ENCODE measurements at regions not wholly inside any gene's neighbourhood (a gene's known extent, or its start where the extent isn't known, plus 50 kb on each side); places are given as distances from the start of the nearest gene placed in this dataset.
A peak's percentile ranks its signal among the peaks of the same experiment; 100 is the strongest.

- H3K4me1 ChIP-seq (ENCODE audit: low read length) = no peaks in the 10 kb centered on the region
- no peak overlapping the region for H3K9ac ChIP-seq (ENCODE audit: low read length)
- no peak overlapping the region for H2AFZ ChIP-seq (ENCODE audit: low read length)
- H3K79me2 ChIP-seq (ENCODE audit: low read length) = no peaks in the 10 kb centered on the region
- TF ChIP-seq EZH2phosphoT487 (IDR thresholded peaks at IDR 0.05; ENCODE audit: low read length) (no peak), CTCF (IDR thresholded peaks at IDR 0.05; ENCODE audit: low read length) (no peak), EZH2 (optimal IDR thresholded peaks at IDR 0.05; ENCODE audit: low read depth, low read length) (no peak)
- H3K4me3 ChIP-seq (ENCODE audit: low read length) = no peak overlapping the region
- DNase-seq = no peak
- no peaks in the 10 kb centered on the region for H3K9me2 ChIP-seq (replicated peaks; ENCODE audit: insufficient read depth, low read length)
- H3K27ac ChIP-seq (ENCODE audit: low read length) = no peak overlapping the region
- H3F3A ChIP-seq (ENCODE audit: insufficient read depth, low read length) = no peaks in the 10 kb centered on the region
- H3K9me3 ChIP-seq (replicated peaks; ENCODE audit: insufficient read depth, low read length) = no peaks in the 10 kb centered on the region
- H3K36me3 ChIP-seq (replicated peaks; ENCODE audit: insufficient read depth, low read length) = no peaks in the 10 kb centered on the region
- H3K27me3 ChIP-seq (replicated peaks; ENCODE audit: insufficient read depth, low read length) = no peaks in the 10 kb centered on the region
- H3K4me2 ChIP-seq (ENCODE audit: low read depth, low read length) = no peak overlapping the region
- no peaks in the 10 kb centered on the region for H4K20me1 ChIP-seq (ENCODE audit: insufficient read depth, low read length)
Measured at GRCh38 chr3:82001276-82001923, 240.0 kb upstream of the GBE1 start.

GRCh38 chr3:82000773-82001172 lies 239.3 kb upstream of the GBE1 start:
- no peaks in the 10 kb centered on the region for H3K79me2 ChIP-seq (ENCODE audit: low read length)
- no peak overlapping the region for H3K9ac ChIP-seq (ENCODE audit: low read length)
- DNase-seq = peak; percentile 17
- H3K9me3 ChIP-seq (replicated peaks; ENCODE audit: insufficient read depth, low read length) = no peaks in the 10 kb centered on the region
- no peak overlapping the region for H3K4me2 ChIP-seq (ENCODE audit: low read depth, low read length)
- no peak for TF ChIP-seq CTCF (IDR thresholded peaks at IDR 0.05; ENCODE audit: low read length)
- TF ChIP-seq EZH2 (optimal IDR thresholded peaks at IDR 0.05; ENCODE audit: low read depth, low read length) = no peak
- no peaks in the 10 kb centered on the region for H3K9me2 ChIP-seq (replicated peaks; ENCODE audit: insufficient read depth, low read length)
- no peak overlapping the region for H2AFZ ChIP-seq (ENCODE audit: low read length)
- H3K4me3 ChIP-seq (ENCODE audit: low read length) = no peak overlapping the region
- H3K27me3 ChIP-seq (replicated peaks; ENCODE audit: insufficient read depth, low read length) = no peaks in the 10 kb centered on the region
- H3K27ac ChIP-seq (ENCODE audit: low read length) = no peak overlapping the region
- no peaks in the 10 kb centered on the region for H3K36me3 ChIP-seq (replicated peaks; ENCODE audit: insufficient read depth, low read length)
- H3F3A ChIP-seq (ENCODE audit: insufficient read depth, low read length) = no peaks in the 10 kb centered on the region
- no peaks in the 10 kb centered on the region for H3K4me1 ChIP-seq (ENCODE audit: low read length)
- no peaks in the 10 kb centered on the region for H4K20me1 ChIP-seq (ENCODE audit: insufficient read depth, low read length)

GRCh38 chr3:82000350-82000749 lies 238.9 kb upstream of the GBE1 start:
- Histone ChIP-seq H3K4me3 (ENCODE audit: low read length) (no peak overlapping the region), H3K9ac (ENCODE audit: low read length) (no peak overlapping the region), H3K36me3 (replicated peaks; ENCODE audit: insufficient read depth, low read length) (no peaks in the 10 kb centered on the region), H4K20me1 (ENCODE audit: insufficient read depth, low read length) (no peaks in the 10 kb centered on the region), H3K9me3 (replicated peaks; ENCODE audit: insufficient read depth, low read length) (no peaks in the 10 kb centered on the region), H3K27me3 (replicated peaks; ENCODE audit: insufficient read depth, low read length) (no peaks in the 10 kb centered on the region), H2AFZ (ENCODE audit: low read length) (no peak overlapping the region), H3K4me1 (ENCODE audit: low read length) (no peaks in the 10 kb centered on the region), H3K9me2 (replicated peaks; ENCODE audit: insufficient read depth, low read length) (no peaks in the 10 kb centered on the region), H3K4me2 (ENCODE audit: low read depth, low read length) (no peak overlapping the region), H3F3A (ENCODE audit: insufficient read depth, low read length) (no peaks in the 10 kb centered on the region), H3K79me2 (ENCODE audit: low read length) (no peaks in the 10 kb centered on the region), H3K27ac (ENCODE audit: low read length) (no peak overlapping the region)
- no peak for DNase-seq
- TF ChIP-seq CTCF (IDR thresholded peaks at IDR 0.05; ENCODE audit: low read length) (no peak), EZH2phosphoT487 (IDR thresholded peaks at IDR 0.05; ENCODE audit: low read length) (no peak), EZH2 (optimal IDR thresholded peaks at IDR 0.05; ENCODE audit: low read depth, low read length) (no peak)

Measured in MM.1S (cell line).